Liver (tissue), 7 donors: ENCODE measurements at regions not wholly inside any gene's neighbourhood (a gene's known extent, or its start where the extent isn't known, plus 50 kb on each side); places are given as distances from the start of the nearest gene placed in this dataset.
"Not testable (repeated sequence)": the region's sequence is repeated elsewhere in the genome, so short reads cannot be mapped to it uniquely, and the experiment has no call there.

Source experiments
- DNase-seq: peaks from one replicate; pipeline ENCODE4 v3.0.0-alpha.2; 2017; ENCODE audit warnings: low spot score
- H3K27ac ChIP-seq, 2 donors: one replicate each; pipeline ENCODE4 v1.7.0; 2013; ENCODE audit warnings: inconsistent platforms in 2 of 2, low read length in 2 of 2, control low read depth in 1 of 2, low read depth in 1 of 2, mild to moderate bottlenecking in 1 of 2
- H3K27me3 ChIP-seq, 4 donors: one replicate each; pipeline versions ENCODE4 v1.6.1 to v1.7.0; 2013; ENCODE audit warnings: low read length in 3 of 4, inconsistent platforms in 1 of 4, mild to moderate bottlenecking in 1 of 4, moderate library complexity in 1 of 4; ENCODE audit not compliant: control insufficient read depth in 4 of 4, insufficient read depth in 4 of 4
- H3K36me3 ChIP-seq, 4 donors: one replicate each; pipeline versions ENCODE4 v1.6.1 to v1.7.0; 2013; ENCODE audit warnings: low read length in 3 of 4, mild to moderate bottlenecking in 3 of 4, low read depth in 1 of 4, moderate library complexity in 1 of 4; ENCODE audit not compliant: control insufficient read depth in 4 of 4, insufficient read depth in 3 of 4
- H3K4me1 ChIP-seq, 4 donors: one replicate each; pipeline versions ENCODE4 v1.6.1 to v1.7.0; 2013; ENCODE audit warnings: low read length in 3 of 4, mild to moderate bottlenecking in 3 of 4, moderate library complexity in 1 of 4; ENCODE audit not compliant: control insufficient read depth in 4 of 4, insufficient read depth in 4 of 4
- H3K4me3 ChIP-seq, 3 donors: one replicate each; pipeline versions ENCODE4 v1.6.1 to v1.7.0; 2013; ENCODE audit warnings: low read length in 3 of 3, control low read depth in 1 of 3, low read depth in 1 of 3, mild to moderate bottlenecking in 1 of 3
- H3K9ac ChIP-seq, 2 donors: one replicate each; pipeline ENCODE4 v1.7.0; 2013; ENCODE audit warnings: low read length in 2 of 2, mild to moderate bottlenecking in 2 of 2, moderate library complexity in 2 of 2, control low read depth in 1 of 2, low read depth in 1 of 2
- H3K9me3 ChIP-seq, 4 donors: one replicate each; pipeline versions ENCODE4 v1.6.1 to v1.7.0; 2013; ENCODE audit warnings: low read length in 3 of 4; ENCODE audit not compliant: control insufficient read depth in 4 of 4
- ATF3 ChIP-seq: IDR thresholded peaks from 2 replicates; pipeline ENCODE4 v1.6.1; 2016; ENCODE audit warnings: antibody characterized with exemption
- EGR1 ChIP-seq, 2 donors: IDR thresholded peaks; 2 replicates each; pipeline ENCODE4 v1.6.1; 2016 to 2018; ENCODE audit warnings: antibody characterized with exemption in 2 of 2, low read depth in 2 of 2
- FOXA1 ChIP-seq: IDR thresholded peaks from 2 replicates; pipeline ENCODE4 v1.6.1; 2016; ENCODE audit warnings: antibody characterized with exemption
- FOXA2 ChIP-seq: IDR thresholded peaks from 2 replicates; pipeline ENCODE4 v1.6.1; 2016; ENCODE audit warnings: antibody characterized with exemption
- HNF4G ChIP-seq: IDR thresholded peaks from 2 replicates; pipeline ENCODE4 v1.6.1; 2016; ENCODE audit warnings: antibody characterized with exemption
- NR2F2 ChIP-seq: IDR thresholded peaks from 2 replicates; pipeline ENCODE4 v1.6.1; 2016; ENCODE audit warnings: antibody characterized with exemption
- RAD21 ChIP-seq, 2 donors: IDR thresholded peaks; 2 replicates each; pipeline ENCODE4 v1.6.1; 2016; ENCODE audit warnings: antibody characterized with exemption in 2 of 2, mild to moderate bottlenecking in 2 of 2
- REST ChIP-seq: IDR thresholded peaks from 2 replicates; pipeline ENCODE4 v1.6.1; 2016; ENCODE audit warnings: antibody characterized with exemption, mild to moderate bottlenecking
- SP1 ChIP-seq: IDR thresholded peaks from 2 replicates; pipeline ENCODE4 v1.6.1; 2018; ENCODE audit warnings: antibody characterized with exemption, mild to moderate bottlenecking
- TAF1 ChIP-seq: conservative IDR thresholded peaks from 2 replicates; pipeline ENCODE4 v1.6.1; 2016; ENCODE audit warnings: antibody characterized with exemption, mild to moderate bottlenecking
- YY1 ChIP-seq: IDR thresholded peaks from 2 replicates; pipeline ENCODE4 v1.6.1; 2016; ENCODE audit warnings: antibody characterized with exemption, mild to moderate bottlenecking
- WGBS: extraction: QIAGEN DNeasy Blood & Tissue Kit; methylation state at CpG from one replicate; pipeline ENCODE4 v1.1.7; 2013; 5-methylcytosine and 5-hydroxymethylcytosine counted together
- donor health status: healthy.
- donor health status: healthy.
- donor health status: healthy.
- donor health status: healthy.

- Histone ChIP-seq H3K9me3 (no peaks in the 10 kb centered on the region), H3K4me1 (no peaks in the 10 kb centered on the region), H3K4me3 (no peak overlapping the region), H3K36me3 (no peaks in the 10 kb centered on the region), H3K27me3 (no peaks in the 10 kb centered on the region), H3K9ac (no peak overlapping the region), H3K27ac (no peak overlapping the region)
- no peak for TF ChIP-seq YY1
- no peak for TF ChIP-seq NR2F2
- no peak for TF ChIP-seq TAF1
- WGBS: 79% methylated on average over 14 of the region's 14 CpGs
- no peak for DNase-seq
Measured at GRCh38 chr20:30175681-30176080, 1081.8 kb upstream of the DEFB115 start.

GRCh38 chr20:30183124-30183523, 1074.3 kb upstream of the DEFB115 start:
- not testable (repeated sequence) for H3K27me3 ChIP-seq, DNase-seq, H3K36me3 ChIP-seq, H3K27ac ChIP-seq, H3K9me3 ChIP-seq, H3K4me3 ChIP-seq, H3K9ac ChIP-seq, H3K4me1 ChIP-seq

GRCh38 chr20:30191785-30192184, 1065.7 kb upstream of the DEFB115 start:
- H3K9me3 ChIP-seq, H3K27ac ChIP-seq, H3K4me3 ChIP-seq, H3K36me3 ChIP-seq, H3K4me1 ChIP-seq, H3K27me3 ChIP-seq, H3K9ac ChIP-seq, DNase-seq: not testable (repeated sequence)

GRCh38 chr20:30234477-30234876, 1023.0 kb upstream of the DEFB115 start:
- H3K36me3 ChIP-seq, H3K27me3 ChIP-seq, H3K9ac ChIP-seq, H3K9me3 ChIP-seq, DNase-seq, H3K4me1 ChIP-seq, H3K27ac ChIP-seq, H3K4me3 ChIP-seq: not testable (repeated sequence)

GRCh38 chr20:30275073-30275472, 982.4 kb upstream of the DEFB115 start:
- H3K27ac ChIP-seq, DNase-seq, H3K27me3 ChIP-seq, H3K4me1 ChIP-seq, H3K9me3 ChIP-seq, H3K4me3 ChIP-seq, H3K9ac ChIP-seq, H3K36me3 ChIP-seq: not testable (repeated sequence)
- 90% methylated on average over 4 of the region's 4 CpGs for WGBS

- Histone ChIP-seq H3K4me3 (no peak overlapping the region), H3K4me1 (peaks cover 0 to 1% (median 0%) of the 10 kb centered on the region in 4 donors), H3K9me3 (no peaks in the 10 kb centered on the region), H3K27ac (no peak overlapping the region), H3K9ac (no peak overlapping the region), H3K36me3 (no peaks in the 10 kb centered on the region), H3K27me3 (peaks cover 0 to 2% (median 0%) of the 10 kb centered on the region in 4 donors)
- no peak for DNase-seq
- WGBS: 30% methylated on average over 41 of the region's 41 CpGs
- TF ChIP-seq HNF4G (no peak), FOXA1 (no peak), ATF3 (no peak), EGR1 (IDR thresholded peaks at IDR 0.05; ENCODE audit: low read depth in 2 of 2) (no peak), TAF1 (no peak), SP1 (no peak), RAD21 (IDR thresholded peaks at IDR 0.05) (no peak), FOXA2 (no peak), REST (no peak)
Measured at GRCh38 chr20:30281584-30282197, 975.8 kb upstream of the DEFB115 start.
